Mesothelial cell of epicardium (in vitro differentiated cells): ENCODE measurements at regions not wholly inside any gene's neighbourhood (a gene's known extent, or its start where the extent isn't known, plus 50 kb on each side); places are given as distances from the start of the nearest gene placed in this dataset.

ENCODE experiments used
- DNase-seq, 2 experiments: peaks; one replicate each; pipeline ENCODE4 v3.0.0; 2021; ENCODE audit warnings: low spot score in 2 of 2; ENCODE audit not compliant: unreplicated experiment in 2 of 2
- H3K27ac Mint-ChIP-seq: 2 replicates; pipeline ENCODE4 v1.8.0; 2021; ENCODE audit warnings: mixed read lengths
- H3K27me3 Mint-ChIP-seq: 2 replicates; pipeline ENCODE4 v1.8.0; 2021; ENCODE audit warnings: low read depth, mixed read lengths
- H3K36me3 Mint-ChIP-seq: 2 replicates; pipeline ENCODE4 v1.8.0; 2021; ENCODE audit warnings: mixed read lengths
- H3K4me1 Mint-ChIP-seq: 2 replicates; pipeline ENCODE4 v1.8.0; 2021; ENCODE audit warnings: mixed read lengths
- H3K4me3 Mint-ChIP-seq: 2 replicates; pipeline ENCODE4 v1.8.0; 2021; ENCODE audit warnings: mild to moderate bottlenecking, moderate library complexity, mixed read lengths
- H3K9me3 Mint-ChIP-seq: 2 replicates; pipeline ENCODE4 v1.8.0; 2021; ENCODE audit warnings: mixed read lengths
- TF ChIP-seq, protein P1 (sequence below): fragments of 200-600 bp; sonication (generic); IDR thresholded peaks from one replicate; pipeline ENCODE4 v1.5.0; 2021; ENCODE audit warnings: antibody characterized with exemption; ENCODE audit not compliant: unreplicated experiment

DNA sequence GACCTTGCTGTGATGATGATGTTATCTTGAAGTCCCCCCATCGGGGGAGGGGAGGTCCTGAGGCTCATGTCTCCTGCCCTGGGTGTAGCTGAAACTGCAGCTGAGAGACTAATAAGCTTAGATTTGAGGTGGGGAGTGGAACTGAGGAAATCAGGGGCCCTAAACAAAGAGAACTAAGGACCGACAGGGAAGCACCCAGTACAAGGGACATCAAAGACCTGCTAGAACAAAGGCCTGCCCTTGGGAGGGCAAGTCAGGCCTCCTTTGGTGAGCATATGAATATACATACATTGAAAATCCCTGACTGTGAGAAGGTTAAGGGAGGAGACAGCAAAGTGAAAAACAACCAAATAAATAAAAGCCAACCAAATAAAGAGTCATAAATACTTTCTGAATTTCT lies 1132.5 kb upstream of the CELF4 start:
- Mint-ChIP-seq H3K36me3 (no peaks in the 10 kb centered on the region), H3K27me3 (no peaks in the 10 kb centered on the region), H3K4me1 (no peaks in the 10 kb centered on the region), H3K27ac (no peak overlapping the region), H3K9me3 (no peaks in the 10 kb centered on the region), H3K4me3 (no peak overlapping the region)
- no peak for DNase-seq
- TF ChIP-seq, protein P1, sequence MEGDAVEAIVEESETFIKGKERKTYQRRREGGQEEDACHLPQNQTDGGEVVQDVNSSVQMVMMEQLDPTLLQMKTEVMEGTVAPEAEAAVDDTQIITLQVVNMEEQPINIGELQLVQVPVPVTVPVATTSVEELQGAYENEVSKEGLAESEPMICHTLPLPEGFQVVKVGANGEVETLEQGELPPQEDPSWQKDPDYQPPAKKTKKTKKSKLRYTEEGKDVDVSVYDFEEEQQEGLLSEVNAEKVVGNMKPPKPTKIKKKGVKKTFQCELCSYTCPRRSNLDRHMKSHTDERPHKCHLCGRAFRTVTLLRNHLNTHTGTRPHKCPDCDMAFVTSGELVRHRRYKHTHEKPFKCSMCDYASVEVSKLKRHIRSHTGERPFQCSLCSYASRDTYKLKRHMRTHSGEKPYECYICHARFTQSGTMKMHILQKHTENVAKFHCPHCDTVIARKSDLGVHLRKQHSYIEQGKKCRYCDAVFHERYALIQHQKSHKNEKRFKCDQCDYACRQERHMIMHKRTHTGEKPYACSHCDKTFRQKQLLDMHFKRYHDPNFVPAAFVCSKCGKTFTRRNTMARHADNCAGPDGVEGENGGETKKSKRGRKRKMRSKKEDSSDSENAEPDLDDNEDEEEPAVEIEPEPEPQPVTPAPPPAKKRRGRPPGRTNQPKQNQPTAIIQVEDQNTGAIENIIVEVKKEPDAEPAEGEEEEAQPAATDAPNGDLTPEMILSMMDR = no peak

DNA sequence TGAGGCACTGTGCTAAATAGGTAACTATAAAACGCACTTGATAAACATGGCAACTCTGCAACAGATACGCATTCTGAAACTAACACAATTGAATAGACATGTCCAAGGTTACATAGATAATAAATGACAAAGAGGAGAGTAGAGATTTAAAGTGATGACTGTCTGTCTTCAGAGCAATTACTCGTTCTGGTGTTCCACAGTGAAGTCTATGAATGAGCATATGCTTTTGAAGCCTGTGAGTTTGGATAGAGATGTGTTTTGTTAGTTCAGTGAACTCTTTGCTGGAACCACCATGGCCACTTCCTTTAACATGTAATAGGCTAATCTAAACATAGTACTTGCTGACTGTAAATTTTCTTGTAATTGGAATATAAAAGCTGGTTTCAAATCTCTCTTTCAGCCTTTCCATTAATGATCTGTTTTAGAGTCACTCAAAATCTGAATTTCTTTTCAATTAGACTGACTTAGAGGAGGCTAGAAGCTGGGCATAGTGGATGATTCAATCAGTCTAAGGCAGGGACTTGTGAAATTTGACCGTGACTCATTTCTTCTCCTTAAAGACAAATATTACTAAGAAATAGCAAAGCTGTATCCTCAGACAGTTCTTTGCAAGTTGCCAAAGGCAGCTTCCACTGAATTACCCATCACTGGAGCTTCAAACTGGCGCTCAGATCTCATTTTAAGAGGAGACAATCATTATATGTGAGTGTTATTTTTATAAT lies 1130.1 kb upstream of the CELF4 start:
- H3K4me1 Mint-ChIP-seq = no peaks in the 10 kb centered on the region
- H3K9me3 Mint-ChIP-seq = no peaks in the 10 kb centered on the region
- H3K27ac Mint-ChIP-seq = no peak overlapping the region
- TF ChIP-seq, protein P1 = no peak
- no peak overlapping the region for H3K4me3 Mint-ChIP-seq
- no peaks in the 10 kb centered on the region for H3K36me3 Mint-ChIP-seq
- no peak for DNase-seq
- H3K27me3 Mint-ChIP-seq = no peaks in the 10 kb centered on the region

DNA sequence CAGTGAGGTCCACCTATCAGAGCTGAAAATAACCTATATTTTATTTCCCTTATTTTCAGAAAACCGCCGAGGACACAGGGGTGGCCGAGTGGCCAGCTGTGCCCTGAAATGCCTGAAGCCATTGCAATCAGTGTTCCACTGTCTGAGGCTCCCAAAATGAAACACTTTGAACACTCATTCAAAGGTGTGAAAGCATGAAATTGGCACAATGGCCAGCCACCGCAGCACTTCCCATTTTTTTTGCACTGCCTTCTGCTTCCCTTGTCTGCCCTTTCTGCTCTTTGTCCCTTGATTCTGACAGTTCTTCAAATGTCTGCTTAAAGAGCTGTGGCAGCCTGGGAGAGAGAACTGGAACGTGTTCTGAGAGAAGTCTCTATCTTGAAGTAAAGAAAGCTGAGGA lies 1127.5 kb upstream of the CELF4 start:
- no peak overlapping the region for H3K27ac Mint-ChIP-seq
- no peaks in the 10 kb centered on the region for H3K4me1 Mint-ChIP-seq
- no peaks in the 10 kb centered on the region for H3K27me3 Mint-ChIP-seq
- DNase-seq = no peak
- H3K36me3 Mint-ChIP-seq = no peaks in the 10 kb centered on the region
- no peaks in the 10 kb centered on the region for H3K9me3 Mint-ChIP-seq
- TF ChIP-seq, protein P1 = no peak
- no peak overlapping the region for H3K4me3 Mint-ChIP-seq

DNA sequence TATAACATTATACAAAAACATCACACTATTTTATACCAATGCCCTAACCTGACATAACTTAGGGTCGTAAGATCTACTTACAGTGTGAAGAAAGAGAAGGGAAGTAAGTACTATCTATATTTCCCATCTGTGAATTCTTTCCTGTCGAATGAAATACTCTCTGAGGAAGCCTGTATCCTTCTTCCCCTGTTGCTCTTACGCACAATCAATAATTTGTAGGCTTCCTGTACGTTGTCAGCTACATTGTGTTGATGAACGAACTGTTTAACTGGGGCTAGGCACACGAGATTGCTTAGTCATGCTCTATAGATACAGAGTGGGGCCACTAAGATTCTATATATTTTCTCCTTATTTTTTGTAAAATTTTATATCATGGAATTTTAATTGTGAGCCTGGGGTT lies 1125.0 kb upstream of the CELF4 start:
- H3K4me1 Mint-ChIP-seq = no peaks in the 10 kb centered on the region

DNA sequence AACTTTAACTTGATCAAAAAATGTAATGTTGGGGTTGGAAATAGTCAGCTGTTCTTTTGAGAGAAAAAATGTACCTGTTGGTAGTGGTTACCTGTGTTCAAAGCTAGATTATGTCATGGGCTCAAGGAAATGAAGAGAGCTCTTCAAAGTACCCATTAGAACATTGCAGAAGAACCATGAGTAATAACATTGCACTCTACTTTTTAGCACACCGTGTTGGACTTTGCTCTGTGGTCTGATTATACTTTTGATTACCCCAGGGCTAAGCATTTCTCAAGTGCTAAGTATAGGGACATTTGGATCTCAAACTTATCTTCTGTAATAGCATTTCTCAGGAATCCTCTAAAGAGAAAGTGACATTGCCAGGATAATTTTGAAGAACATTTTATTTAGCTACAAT lies 1122.8 kb upstream of the CELF4 start:
- DNase-seq = no peak
- Mint-ChIP-seq H3K4me1 (no peaks in the 10 kb centered on the region), H3K36me3 (no peaks in the 10 kb centered on the region), H3K9me3 (no peaks in the 10 kb centered on the region), H3K27me3 (no peaks in the 10 kb centered on the region), H3K27ac (no peak overlapping the region), H3K4me3 (no peak overlapping the region)
- TF ChIP-seq, protein P1 = no peak

More for the DNA sequence above, 1125.0 kb upstream of the CELF4 start:
- no peaks in the 10 kb centered on the region for H3K9me3 Mint-ChIP-seq
- TF ChIP-seq, protein P1 = no peak
- DNase-seq = no peak
- no peak overlapping the region for H3K4me3 Mint-ChIP-seq
- H3K36me3 Mint-ChIP-seq = no peaks in the 10 kb centered on the region
- H3K27me3 Mint-ChIP-seq = no peaks in the 10 kb centered on the region
- H3K27ac Mint-ChIP-seq = no peak overlapping the region
